H1 (cell line): ENCODE measurements at regions not wholly inside any gene's neighbourhood (a gene's known extent, or its start where the extent isn't known, plus 50 kb on each side); places are given as distances from the start of the nearest gene placed in this dataset.

ENCODE experiments used
- CEBPB ChIP-seq: IDR thresholded peaks from 2 replicates; pipeline ENCODE4 v1.6.1; 2012; ENCODE audit warnings: low read depth, low read length
- EZH2 ChIP-seq: fragments of 200-600 bp; sonication (generic); IDR thresholded peaks from 2 replicates; pipeline ENCODE4 v1.7.1; 2012; ENCODE audit warnings: low read depth, mild to moderate bottlenecking, moderate library complexity, low read length, inconsistent platforms; ENCODE audit not compliant: severe bottlenecking
- MAFK ChIP-seq: IDR thresholded peaks from 2 replicates; pipeline ENCODE4 v1.6.1; 2012; ENCODE audit warnings: low read depth, mild to moderate bottlenecking, improper control_type of control experiment, low read length
- POLR2A ChIP-seq, 2 experiments: IDR thresholded peaks; 1 replicate in 1 of 2; 2 replicates in 1 of 2; pipeline ENCODE4 v1.6.1; 2011; ENCODE audit warnings: low read depth in 2 of 2, low read length in 2 of 2, mild to moderate bottlenecking in 2 of 2; ENCODE audit errors: control extremely low read depth in 1 of 2
- SP1 ChIP-seq: IDR thresholded peaks from 2 replicates; pipeline ENCODE4 v1.6.1; 2011; ENCODE audit warnings: low read depth, low read length
- SP4 ChIP-seq: IDR thresholded peaks from 2 replicates; pipeline ENCODE4 v1.6.1; 2012; ENCODE audit warnings: low read length, inconsistent platforms
- SRF ChIP-seq: IDR thresholded peaks from 2 replicates; pipeline ENCODE4 v1.6.1; 2011; ENCODE audit warnings: mild to moderate bottlenecking, low read depth, low read length, moderate library complexity
- YY1 ChIP-seq: IDR thresholded peaks from 2 replicates; pipeline ENCODE4 v1.6.1; 2011; ENCODE audit warnings: low read depth, mild to moderate bottlenecking, low read length
- ZNF274 ChIP-seq: IDR thresholded peaks from 2 replicates; pipeline ENCODE4 v1.7.0; 2012; ENCODE audit warnings: low read length, borderline replicate concordance; ENCODE audit errors: extremely low read depth
- TF ChIP-seq, protein P1 (sequence below), 3 experiments: IDR thresholded peaks; 1 replicate in 2 of 3; 2 replicates in 1 of 3; pipeline versions ENCODE4 v1.5.1 to v1.6.1; 2011; ENCODE audit warnings: low read length in 3 of 3, mild to moderate bottlenecking in 3 of 3, inconsistent platforms in 2 of 3, low read depth in 1 of 3, moderate library complexity in 1 of 3; ENCODE audit not compliant: insufficient read depth in 1 of 3; ENCODE audit errors: control extremely low read depth in 1 of 3
- TF ChIP-seq, protein P2 (sequence below): IDR thresholded peaks from 2 replicates; pipeline ENCODE4 v1.6.1; 2012; ENCODE audit warnings: low read length, inconsistent platforms

DNA sequence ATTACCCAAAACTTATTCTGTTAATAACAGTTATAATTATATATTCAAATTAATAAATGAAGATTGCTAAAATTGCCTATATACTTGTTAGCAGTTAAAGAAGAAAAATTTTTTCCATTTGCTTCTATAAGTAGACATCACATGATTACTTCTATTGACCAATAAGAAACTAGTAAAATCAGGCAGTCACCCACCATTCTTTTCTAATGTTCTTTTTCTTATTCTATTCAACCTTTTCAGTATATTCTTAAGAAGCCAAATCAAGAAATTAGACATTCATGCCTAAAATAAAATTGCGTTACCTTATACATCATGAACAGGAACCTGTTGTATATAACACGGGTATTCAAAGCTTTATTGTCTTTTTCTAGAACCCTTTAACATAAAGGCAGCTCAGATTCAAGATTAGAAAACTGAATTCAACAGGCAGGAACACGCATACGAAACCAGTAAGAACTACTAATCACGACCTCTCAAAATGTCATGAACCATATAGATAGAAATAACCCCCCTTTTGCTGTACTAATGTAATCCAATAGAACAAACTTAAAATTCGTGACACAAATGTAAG, 568.1 kb upstream of the DIPK2B start:
- no peak for TF ChIP-seq SP4
- TF ChIP-seq POLR2A (IDR thresholded peaks at IDR 0.05; ENCODE audit: control extremely low read depth in 1 of 2, low read depth in 2 of 2, low read length in 2 of 2): no peak
- TF ChIP-seq, protein P1, sequence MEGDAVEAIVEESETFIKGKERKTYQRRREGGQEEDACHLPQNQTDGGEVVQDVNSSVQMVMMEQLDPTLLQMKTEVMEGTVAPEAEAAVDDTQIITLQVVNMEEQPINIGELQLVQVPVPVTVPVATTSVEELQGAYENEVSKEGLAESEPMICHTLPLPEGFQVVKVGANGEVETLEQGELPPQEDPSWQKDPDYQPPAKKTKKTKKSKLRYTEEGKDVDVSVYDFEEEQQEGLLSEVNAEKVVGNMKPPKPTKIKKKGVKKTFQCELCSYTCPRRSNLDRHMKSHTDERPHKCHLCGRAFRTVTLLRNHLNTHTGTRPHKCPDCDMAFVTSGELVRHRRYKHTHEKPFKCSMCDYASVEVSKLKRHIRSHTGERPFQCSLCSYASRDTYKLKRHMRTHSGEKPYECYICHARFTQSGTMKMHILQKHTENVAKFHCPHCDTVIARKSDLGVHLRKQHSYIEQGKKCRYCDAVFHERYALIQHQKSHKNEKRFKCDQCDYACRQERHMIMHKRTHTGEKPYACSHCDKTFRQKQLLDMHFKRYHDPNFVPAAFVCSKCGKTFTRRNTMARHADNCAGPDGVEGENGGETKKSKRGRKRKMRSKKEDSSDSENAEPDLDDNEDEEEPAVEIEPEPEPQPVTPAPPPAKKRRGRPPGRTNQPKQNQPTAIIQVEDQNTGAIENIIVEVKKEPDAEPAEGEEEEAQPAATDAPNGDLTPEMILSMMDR (IDR thresholded peaks at IDR 0.05; ENCODE audit: control extremely low read depth in 1 of 3, insufficient read depth in 1 of 3, low read depth in 1 of 3, low read length in 3 of 3): no peak
- no peak for TF ChIP-seq EZH2
- TF ChIP-seq MAFK: no peak
- no peak for TF ChIP-seq CEBPB
- TF ChIP-seq, protein P2, sequence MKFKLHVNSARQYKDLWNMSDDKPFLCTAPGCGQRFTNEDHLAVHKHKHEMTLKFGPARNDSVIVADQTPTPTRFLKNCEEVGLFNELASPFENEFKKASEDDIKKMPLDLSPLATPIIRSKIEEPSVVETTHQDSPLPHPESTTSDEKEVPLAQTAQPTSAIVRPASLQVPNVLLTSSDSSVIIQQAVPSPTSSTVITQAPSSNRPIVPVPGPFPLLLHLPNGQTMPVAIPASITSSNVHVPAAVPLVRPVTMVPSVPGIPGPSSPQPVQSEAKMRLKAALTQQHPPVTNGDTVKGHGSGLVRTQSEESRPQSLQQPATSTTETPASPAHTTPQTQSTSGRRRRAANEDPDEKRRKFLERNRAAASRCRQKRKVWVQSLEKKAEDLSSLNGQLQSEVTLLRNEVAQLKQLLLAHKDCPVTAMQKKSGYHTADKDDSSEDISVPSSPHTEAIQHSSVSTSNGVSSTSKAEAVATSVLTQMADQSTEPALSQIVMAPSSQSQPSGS: no peak
- no peak for TF ChIP-seq SP1
- no peak for TF ChIP-seq YY1
- no peak for TF ChIP-seq ZNF274
- TF ChIP-seq SRF: no peak
